ENCODE measurements at regions not wholly inside any gene's neighbourhood (a gene's known extent, or its start where the extent isn't known, plus 50 kb on each side); places are given as distances from the start of the nearest gene placed in this dataset.
"Not testable (repeated sequence)": the region's sequence is repeated elsewhere in the genome, so short reads cannot be mapped to it uniquely, and the experiment has no call there.

- DNase-seq (ENCODE audit: low spot score) = no peak
These were observed 64.8 kb upstream of the VIPR2 start for GRCh38 chr7:159209429-159209828.

DNA sequence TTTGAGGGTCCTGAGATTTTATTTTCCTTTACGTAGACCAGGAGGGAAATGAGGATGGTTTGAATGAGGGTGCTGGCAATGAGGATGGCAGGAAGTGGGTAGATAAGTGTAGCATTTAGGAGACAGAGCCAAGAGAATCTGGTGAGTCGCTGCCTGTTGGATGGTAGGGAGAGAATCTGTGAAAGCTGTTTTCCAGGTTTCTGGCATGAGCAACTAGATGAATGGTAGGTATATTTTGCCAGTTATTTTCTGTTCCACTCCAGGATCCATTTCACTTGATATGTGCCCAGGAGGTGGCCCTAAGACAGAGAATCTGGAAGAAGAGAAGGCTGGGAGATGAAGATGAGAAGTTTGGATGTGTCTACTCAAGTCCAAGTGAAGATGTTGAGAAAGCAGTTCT is 63.3 kb upstream of the VIPR2 start:
- no peak for DNase-seq (ENCODE audit: low spot score)

GRCh38 chr7:159207393-159207792 is 62.7 kb upstream of the VIPR2 start:
- no peak for DNase-seq (ENCODE audit: low spot score)

GRCh38 chr7:159205833-159206232 is 61.2 kb upstream of the VIPR2 start:
- no peak for DNase-seq (ENCODE audit: low spot score)

GRCh38 chr7:159204664-159205063 is 60.0 kb upstream of the VIPR2 start:
- no peak for DNase-seq (ENCODE audit: low spot score)

DNA sequence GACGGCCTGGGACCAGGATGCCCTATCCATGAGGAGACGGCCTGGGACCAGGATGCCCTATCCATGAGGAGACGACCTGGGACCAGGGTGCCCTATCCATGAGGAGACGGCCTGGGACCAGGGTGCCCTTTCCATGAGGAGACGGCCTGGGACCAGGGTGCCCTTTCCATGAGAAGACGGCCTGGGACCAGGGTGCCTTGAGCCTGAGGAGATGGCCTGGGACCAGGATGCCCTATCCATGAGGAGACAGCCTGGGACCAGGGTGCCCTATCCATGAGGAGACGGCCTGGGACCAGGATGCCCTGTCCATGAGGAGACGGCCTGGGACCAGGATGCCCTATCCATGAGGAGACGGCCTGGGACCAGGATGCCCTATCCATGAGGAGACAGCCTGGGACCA is 58.6 kb upstream of the VIPR2 start:
- not testable (repeated sequence) for DNase-seq (ENCODE audit: low spot score)

- DNase-seq (ENCODE audit: low spot score) = no peak
These were observed 57.2 kb upstream of the VIPR2 start for GRCh38 chr7:159201722-159202330.

GRCh38 chr7:159200421-159200820 is 55.8 kb upstream of the VIPR2 start:
- DNase-seq (ENCODE audit: low spot score) = no peak

DNA sequence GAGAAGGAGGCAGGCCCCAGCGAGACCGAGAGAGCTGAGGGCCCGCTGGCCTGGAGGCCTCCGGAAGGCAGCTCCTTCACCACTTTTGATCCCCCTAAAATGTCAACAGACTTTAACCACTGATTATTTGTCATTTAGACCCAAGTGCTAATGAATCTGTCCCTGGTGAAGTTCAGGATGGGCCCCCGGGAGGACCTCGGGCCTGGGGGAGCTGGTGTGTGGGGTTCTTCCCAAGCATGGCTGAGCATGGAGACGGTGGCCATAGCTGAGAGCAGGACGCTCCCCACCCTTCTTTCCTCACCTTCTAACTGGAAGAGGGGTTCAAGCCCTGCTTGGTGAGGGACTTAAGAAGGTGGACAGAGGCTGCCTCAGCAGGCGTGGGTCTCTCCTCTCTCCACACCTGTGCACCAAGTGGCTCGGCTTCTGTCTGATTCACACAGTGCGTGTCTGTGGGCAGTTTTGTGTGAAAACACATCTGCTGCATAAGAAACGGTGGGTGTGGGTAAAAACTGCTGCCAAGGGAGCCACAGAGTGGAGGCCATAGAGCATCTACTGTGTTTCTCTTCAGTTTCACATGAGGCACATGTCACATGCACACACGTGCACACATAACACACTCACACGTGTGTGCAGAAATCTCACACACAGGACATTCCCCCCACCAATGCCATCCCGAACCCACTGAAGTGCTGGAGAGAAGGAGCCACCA is 53.5 kb upstream of the VIPR2 start:
- no peak for DNase-seq (ENCODE audit: low spot score)

DNA sequence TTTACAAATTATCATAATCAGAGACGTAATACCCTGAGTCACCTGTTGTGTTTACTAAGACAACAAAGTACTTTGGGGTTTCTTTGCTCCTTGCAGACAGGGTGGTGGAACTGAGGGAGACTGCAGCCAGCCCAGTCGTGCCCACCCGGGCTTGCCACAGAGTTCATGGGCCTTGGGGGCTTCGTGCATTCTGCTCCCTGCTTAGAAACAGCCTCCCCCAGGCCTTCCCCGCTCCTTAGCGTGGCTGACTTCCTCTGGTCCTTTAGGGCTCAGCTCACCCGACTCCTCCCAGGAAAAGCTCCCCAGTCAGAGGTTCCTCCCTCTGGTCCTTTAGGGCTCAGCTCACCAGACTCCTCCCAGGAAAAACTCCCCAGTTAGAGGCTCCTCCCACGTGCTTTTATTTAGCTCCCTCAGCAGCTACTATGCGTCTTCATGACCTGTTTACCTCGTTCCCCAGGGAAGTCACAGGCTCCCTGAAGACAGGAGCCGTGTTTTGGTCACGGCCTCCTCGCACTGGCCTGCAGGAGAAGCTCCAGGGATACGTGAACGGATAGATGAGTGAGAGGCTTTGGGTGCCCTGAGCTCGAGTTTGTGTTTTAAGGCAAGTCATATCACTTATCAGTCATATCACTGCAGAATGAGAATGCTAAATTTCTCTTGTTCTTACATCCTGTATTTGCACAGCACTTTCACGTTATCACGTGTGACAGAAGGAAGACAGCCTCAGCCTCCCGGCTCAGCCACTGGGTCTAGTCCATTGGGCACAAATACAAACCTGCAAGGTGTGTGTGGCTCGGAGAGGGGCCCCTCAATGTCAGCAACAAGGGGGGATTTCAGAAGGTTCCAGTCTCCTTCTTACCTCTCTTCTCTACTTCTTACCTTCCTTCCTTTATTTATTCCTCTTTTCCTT is 52.7 kb upstream of the VIPR2 start:
- peak; percentile 54 for DNase-seq (ENCODE audit: low spot score)

GRCh38 chr7:159196584-159196983 is 51.9 kb upstream of the VIPR2 start:
- DNase-seq (ENCODE audit: low spot score) = no peak

DNA sequence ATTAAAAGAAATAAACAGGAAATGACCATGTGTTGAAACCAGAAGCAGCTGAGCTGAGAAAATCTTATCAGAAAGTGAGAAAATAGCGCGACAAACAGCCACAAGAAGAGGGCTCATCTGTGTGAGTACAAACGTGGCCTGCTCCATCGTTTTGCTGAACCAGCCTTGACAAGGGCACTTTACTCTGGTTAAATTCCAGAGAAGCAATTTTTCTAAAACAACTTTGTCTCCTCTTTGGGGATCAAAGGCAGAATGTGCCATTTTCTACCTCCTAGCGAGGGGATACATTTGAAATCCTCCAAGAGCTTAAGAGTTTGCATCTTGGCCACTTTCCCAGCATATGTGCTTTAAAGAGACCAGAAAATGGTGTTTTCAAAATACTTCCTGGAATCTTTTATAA is 51.3 kb upstream of the VIPR2 start:
- DNase-seq (ENCODE audit: low spot score) = no peak

All from H4 (cell line).